Sciatic nerve (tissue), 2 donors: ENCODE measurements at regions not wholly inside any gene's neighbourhood (a gene's known extent, or its start where the extent isn't known, plus 50 kb on each side); places are given as distances from the start of the nearest gene placed in this dataset.
"Not testable (repeated sequence)": the region's sequence is repeated elsewhere in the genome, so short reads cannot be mapped to it uniquely, and the experiment has no call there.

Source experiments
- ATAC-seq: fragments of 200-7000 bp; cut with Tn5 transposase; one replicate; pipeline ENCODE4 v1.9.1; 2020; ENCODE audit warnings: mild to moderate bottlenecking, moderate library complexity
- DNase-seq: peaks from one replicate; pipeline ENCODE4 v3.0.0-alpha.2; 2020; ENCODE audit warnings: low spot score
- intact Hi-C: fragments of 100-400 bp; cut with DNase I; formaldehyde crosslinking; loops from one replicate; pipeline ENCODE4 v1.14.2; 2022
- donor health status: DM: no; HTN: no; CAD: no.
- donor health status: DM: no; HTN: no; CAD: no.

GRCh38 chr10:85430991-85431390 lies 935.6 kb downstream of the GRID1 start:
- DNase-seq: no peak
- intact Hi-C loops: no loop called here
- no peak for ATAC-seq

DNA sequence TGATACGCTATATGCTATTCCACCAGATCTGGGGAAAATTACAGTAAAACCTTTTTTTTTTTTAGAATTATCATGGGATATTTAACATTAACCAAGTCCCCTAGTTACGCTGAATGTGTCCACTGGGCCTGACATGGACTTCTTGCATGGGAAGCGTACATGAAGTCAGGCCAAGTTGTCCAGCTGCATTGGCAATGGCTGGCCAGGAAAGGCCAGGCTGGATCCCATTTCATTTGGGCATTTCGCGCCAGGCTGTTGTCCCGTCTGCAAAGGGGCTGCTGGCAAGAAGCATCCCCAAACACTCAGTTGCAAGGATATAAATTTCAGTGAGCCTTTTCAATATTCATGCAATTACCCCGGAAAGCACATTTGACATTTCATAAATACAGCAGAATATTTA lies 933.3 kb downstream of the GRID1 start:
- DNase-seq (no peak), ATAC-seq (no peak)
- intact Hi-C loops: no loop called here

GRCh38 chr10:85444868-85445267 lies 921.7 kb downstream of the GRID1 start:
- ATAC-seq (no peak), DNase-seq (no peak)
- intact Hi-C loops: no loop called here

GRCh38 chr10:85445702-85446101 lies 920.9 kb downstream of the GRID1 start:
- no peak for ATAC-seq
- DNase-seq: no peak
- intact Hi-C loops: no loop called here

- DNase-seq (no peak), ATAC-seq (no peak)
- intact Hi-C loops: no loop called here
These were observed 919.8 kb downstream of the GRID1 start for GRCh38 chr10:85446827-85447226.

GRCh38 chr10:85447690-85448089 lies 918.9 kb downstream of the GRID1 start:
- DNase-seq (no peak), ATAC-seq (no peak)
- intact Hi-C loops: no loop called here

GRCh38 chr10:85448716-85449115 lies 917.9 kb downstream of the GRID1 start:
- ATAC-seq (no peak), DNase-seq (no peak)
- intact Hi-C loops: no loop called here

DNA sequence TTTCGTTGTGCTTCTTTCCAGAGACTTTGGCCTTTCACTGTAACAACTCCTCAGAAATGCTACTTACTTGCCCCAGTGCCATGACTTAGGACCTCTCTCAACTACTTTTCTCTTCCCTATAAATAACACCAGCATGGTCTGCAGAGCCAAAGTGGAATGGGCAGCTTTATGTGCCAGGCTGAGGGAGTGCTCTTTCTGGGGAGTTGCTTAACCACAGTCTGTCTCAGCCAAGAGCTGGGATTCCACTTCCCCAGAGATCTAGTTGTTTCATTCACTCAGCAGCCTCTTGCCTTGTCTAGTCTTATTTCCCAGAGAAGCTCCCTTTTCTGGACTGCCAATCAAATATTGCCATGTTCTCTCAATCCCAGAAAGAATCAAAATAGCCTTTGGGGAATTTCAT lies 912.2 kb downstream of the GRID1 start:
- intact Hi-C loops: no loop called here
- ATAC-seq (no peak), DNase-seq (no peak)

- ATAC-seq (no peak), DNase-seq (no peak)
- intact Hi-C loops: no loop called here
These were observed 909.4 kb downstream of the GRID1 start for GRCh38 chr10:85457191-85457590.

DNA sequence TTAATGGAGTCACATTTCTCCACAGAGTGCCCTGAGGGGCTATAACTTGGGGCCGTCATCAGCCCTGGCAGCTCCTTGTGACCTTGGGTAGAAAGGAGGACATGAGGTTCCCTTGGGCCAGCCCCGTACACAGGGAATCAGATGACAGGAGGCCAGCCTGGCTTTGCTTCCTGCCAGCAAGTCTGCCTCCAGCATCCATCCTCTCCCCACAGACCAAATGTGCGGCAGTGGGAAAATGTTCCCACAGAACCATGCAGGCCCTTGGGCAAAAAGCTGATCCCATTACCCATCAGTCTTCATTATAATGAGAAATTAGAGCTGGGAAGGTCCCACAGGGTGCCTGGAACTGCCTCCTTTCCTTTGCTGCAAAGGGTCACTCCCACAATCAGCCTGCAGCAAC lies 908.3 kb downstream of the GRID1 start:
- intact Hi-C loops: no loop called here
- no peak for ATAC-seq
- no peak for DNase-seq

DNA sequence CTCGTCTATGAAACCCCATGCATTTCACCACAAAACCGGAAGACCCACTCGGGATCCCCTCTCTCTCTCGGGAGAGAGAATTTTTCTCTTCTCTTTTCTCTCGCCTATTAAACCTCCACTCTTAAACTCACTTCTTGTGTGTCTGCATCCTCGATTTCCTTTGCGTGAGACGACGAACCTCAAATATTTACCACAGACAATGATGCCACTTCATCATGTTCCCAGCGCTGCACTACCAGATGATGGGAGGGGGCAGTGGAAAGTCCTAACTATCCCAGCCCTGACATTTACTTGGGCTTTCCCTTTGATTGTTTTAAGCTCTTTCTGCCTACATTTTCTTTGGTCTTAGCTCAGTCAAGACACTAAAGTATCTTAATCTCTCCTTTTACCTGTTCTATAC lies 906.7 kb downstream of the GRID1 start:
- DNase-seq (no peak), ATAC-seq (no peak)
- intact Hi-C loops: no loop called here

- DNase-seq (no peak), ATAC-seq (no peak)
- intact Hi-C loops: no loop called here
These were observed 902.3 kb downstream of the GRID1 start for GRCh38 chr10:85464336-85464735.

DNA sequence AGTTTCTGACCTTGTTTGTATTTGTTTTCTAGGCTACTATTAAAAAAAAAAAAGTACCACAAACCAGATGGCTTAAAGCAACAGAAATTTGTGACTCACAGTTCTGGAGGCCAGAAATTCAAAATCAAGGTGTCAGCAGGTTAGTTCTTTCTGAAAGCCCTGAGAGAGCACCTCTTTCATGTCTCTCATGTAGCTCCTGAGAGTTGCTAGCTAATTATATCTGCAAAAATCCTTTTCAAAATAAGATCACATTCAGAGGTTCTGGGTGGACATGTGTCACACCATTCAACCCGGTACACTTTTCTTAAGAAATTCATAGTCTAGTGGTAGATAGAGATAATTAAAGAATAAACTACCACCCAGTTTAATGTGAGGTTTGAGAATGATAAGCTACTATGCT lies 888.6 kb downstream of the GRID1 start:
- ATAC-seq (no peak), DNase-seq (no peak)
- intact Hi-C loops: no loop called here

DNA sequence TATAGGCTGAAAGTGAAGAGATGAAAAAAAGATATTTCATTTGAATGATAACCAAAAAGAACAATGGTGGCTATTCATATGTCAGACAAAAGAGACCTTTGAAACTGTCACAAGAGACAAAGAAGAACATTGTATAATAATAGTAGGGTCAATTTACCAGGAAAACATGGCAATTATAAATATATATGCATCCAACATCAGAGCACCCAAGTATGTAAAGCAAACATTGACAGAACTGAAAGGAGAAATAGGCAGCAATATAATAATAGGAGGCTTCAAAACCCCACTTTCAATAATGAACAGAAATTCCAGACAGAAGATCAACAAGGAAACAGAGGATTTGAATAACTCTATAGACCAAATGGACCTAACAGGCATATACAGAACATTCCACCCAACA lies 876.2 kb downstream of the GRID1 start:
- ATAC-seq (no peak), DNase-seq (no peak)
- intact Hi-C loops: no loop called here

GRCh38 chr10:85491652-85492051 lies 874.9 kb downstream of the GRID1 start:
- intact Hi-C loops: no loop called here

DNA sequence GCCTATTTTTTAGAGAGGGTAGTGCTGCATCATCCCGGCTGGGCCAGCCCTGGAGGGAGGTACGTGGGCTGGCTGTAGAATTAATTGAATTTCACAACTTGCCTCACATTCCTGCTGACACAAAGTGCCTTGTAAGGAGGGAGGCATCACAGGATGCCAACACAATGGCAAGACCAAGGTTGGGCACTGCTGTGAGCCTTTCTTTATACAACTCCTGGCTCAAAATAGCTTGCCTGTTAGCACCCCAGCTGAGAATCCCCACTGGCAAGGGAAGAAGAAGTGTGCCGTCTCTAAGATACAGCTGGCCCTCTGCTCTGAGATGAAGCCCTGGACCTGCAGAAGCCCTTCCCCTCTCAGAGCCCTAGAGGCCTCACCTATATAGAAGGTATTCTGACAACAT lies 873.9 kb downstream of the GRID1 start:
- DNase-seq (no peak), ATAC-seq (no peak)
- intact Hi-C loops: no loop called here

More at GRCh38 chr10:85491652-85492051, 874.9 kb downstream of the GRID1 start:
- DNase-seq (no peak), ATAC-seq (no peak)

GRCh38 chr10:85493703-85494102 lies 872.9 kb downstream of the GRID1 start:
- DNase-seq: no peak
- ATAC-seq: no peak
- intact Hi-C loops: no loop called here

GRCh38 chr10:85504641-85505040 lies 862.0 kb downstream of the GRID1 start:
- intact Hi-C loops, ATAC-seq, DNase-seq: not testable (repeated sequence)

- peak; percentile 45 for ATAC-seq
- intact Hi-C loops: no loop called here
- no peak for DNase-seq
These were observed 858.4 kb downstream of the GRID1 start for GRCh38 chr10:85508159-85508558.

DNA sequence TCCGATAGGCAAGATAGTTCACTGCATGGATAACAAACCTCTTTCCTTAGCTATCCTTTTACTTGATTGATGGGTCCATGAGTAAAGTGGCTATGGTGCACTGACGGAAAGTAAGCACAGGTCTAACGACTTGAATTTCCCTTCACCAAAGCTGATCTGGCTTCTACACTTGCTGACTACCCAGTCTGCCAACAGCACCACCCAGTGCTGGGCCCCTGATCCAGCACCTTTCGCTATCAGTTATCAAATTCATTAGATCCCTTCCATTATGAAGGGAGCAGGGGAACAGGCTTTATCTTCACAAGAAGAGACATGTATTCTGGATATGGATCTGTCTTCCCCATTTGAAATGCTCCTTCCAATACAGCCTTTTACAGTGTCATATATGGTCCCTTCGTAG lies 855.9 kb downstream of the GRID1 start:
- intact Hi-C loops: no loop called here
- DNase-seq (no peak), ATAC-seq (no peak)

GRCh38 chr10:85513436-85513835 lies 853.2 kb downstream of the GRID1 start:
- no peak for DNase-seq
- intact Hi-C loops: no loop called here
- ATAC-seq: no peak

- ATAC-seq (no peak), DNase-seq (no peak)
- intact Hi-C loops: no loop called here
These were observed 851.3 kb downstream of the GRID1 start for GRCh38 chr10:85515316-85515715.
